22Rv1 (cell line): ENCODE measurements at regions not wholly inside any gene's neighbourhood (a gene's known extent, or its start where the extent isn't known, plus 50 kb on each side); places are given as distances from the start of the nearest gene placed in this dataset.

Source experiments
- ZFX ChIP-seq: fragments of 450-650 bp; IDR thresholded peaks from 2 replicates; pipeline ENCODE4 v1.6.1; 2017; ENCODE audit warnings: antibody characterized with exemption, borderline replicate concordance
- TF ChIP-seq, protein P1 (sequence below): fragments of 450-650 bp; IDR thresholded peaks from 2 replicates; pipeline ENCODE4 v1.5.1; 2017; ENCODE audit warnings: mild to moderate bottlenecking

DNA sequence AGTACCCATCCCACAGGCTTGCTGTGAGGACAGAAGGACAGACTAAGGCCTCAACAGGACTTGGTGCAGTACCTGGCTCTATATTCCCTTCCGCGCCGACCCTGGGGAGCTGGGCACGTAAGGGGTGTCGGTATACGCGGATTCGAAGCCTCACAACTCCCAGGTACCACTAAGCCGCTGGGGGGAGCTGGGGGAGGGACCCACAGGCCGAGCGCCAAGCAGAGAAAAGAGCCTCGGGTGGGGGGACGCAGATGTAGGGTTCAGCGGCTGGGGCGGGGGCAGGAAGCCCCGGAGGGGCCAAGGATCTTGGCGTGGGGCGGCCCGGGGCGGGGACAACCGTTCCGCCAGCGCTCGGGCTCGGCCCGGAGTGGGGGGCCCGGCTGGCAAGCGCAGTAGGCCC lies 126.4 kb upstream of the ZNF746 start:
- TF ChIP-seq, protein P1, sequence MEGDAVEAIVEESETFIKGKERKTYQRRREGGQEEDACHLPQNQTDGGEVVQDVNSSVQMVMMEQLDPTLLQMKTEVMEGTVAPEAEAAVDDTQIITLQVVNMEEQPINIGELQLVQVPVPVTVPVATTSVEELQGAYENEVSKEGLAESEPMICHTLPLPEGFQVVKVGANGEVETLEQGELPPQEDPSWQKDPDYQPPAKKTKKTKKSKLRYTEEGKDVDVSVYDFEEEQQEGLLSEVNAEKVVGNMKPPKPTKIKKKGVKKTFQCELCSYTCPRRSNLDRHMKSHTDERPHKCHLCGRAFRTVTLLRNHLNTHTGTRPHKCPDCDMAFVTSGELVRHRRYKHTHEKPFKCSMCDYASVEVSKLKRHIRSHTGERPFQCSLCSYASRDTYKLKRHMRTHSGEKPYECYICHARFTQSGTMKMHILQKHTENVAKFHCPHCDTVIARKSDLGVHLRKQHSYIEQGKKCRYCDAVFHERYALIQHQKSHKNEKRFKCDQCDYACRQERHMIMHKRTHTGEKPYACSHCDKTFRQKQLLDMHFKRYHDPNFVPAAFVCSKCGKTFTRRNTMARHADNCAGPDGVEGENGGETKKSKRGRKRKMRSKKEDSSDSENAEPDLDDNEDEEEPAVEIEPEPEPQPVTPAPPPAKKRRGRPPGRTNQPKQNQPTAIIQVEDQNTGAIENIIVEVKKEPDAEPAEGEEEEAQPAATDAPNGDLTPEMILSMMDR, result no peak
- no peak for TF ChIP-seq ZFX
